ENCODE measurements at regions not wholly inside any gene's neighbourhood (a gene's known extent, or its start where the extent isn't known, plus 50 kb on each side); places are given as distances from the start of the nearest gene placed in this dataset.
"Not testable (repeated sequence)": the region's sequence is repeated elsewhere in the genome, so short reads cannot be mapped to it uniquely, and the experiment has no call there.

DNA sequence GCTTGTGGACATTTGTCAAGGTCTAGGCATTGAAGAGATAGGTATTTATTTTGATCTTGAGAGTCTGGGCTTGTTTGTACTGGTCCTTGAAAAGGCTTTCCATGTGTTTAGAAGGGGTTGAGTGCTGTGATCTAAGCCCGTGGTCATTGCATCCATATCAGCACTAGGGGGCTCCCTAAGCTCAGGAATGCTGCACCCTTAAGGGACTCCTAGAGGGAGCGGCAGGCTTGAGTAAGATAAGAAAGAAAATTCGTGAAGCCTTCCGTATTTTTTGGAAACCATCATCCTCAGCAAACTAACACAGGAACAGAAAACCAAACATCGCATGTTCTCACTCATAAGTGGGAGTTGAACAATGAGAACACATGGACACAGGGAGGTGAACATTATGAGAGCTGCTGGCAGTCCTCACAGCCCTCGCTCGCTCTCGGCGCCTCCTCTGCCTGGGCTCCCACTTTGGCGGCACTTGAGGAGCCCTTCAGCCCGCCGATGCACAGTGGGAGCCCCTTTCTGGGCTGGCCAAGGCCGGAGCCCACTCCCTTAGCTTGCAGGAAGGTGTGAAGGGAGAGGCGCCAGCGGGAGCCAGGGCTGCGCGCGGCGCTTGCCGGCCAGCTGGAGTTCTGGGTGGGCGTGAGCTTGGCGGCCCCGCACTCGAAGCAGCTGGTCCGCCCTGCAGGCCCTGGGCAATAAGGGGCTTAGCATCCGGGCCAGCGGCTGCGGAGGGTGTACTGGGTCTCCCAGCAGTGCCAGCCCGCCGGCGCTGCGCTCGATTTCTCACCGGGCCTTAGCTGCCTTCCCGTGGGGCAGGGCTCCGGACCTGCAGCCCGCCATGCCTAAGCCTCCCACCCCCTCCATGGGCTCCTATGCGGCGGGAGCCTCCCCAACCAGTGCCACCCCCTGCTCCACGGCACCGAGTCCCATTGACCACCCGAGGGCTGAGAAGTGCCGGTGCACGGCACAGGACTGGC is 201.2 kb upstream of the PCDH18 start:
- not testable (repeated sequence) for DNase-seq

GRCh38 chr4:137722910-137723309 is 190.6 kb upstream of the PCDH18 start:
- no peak for DNase-seq

GRCh38 chr4:137711502-137711901 is 179.2 kb upstream of the PCDH18 start:
- DNase-seq: no peak

- DNase-seq: no peak
Observed at GRCh38 chr4:137707626-137708025, 175.3 kb upstream of the PCDH18 start.

DNA sequence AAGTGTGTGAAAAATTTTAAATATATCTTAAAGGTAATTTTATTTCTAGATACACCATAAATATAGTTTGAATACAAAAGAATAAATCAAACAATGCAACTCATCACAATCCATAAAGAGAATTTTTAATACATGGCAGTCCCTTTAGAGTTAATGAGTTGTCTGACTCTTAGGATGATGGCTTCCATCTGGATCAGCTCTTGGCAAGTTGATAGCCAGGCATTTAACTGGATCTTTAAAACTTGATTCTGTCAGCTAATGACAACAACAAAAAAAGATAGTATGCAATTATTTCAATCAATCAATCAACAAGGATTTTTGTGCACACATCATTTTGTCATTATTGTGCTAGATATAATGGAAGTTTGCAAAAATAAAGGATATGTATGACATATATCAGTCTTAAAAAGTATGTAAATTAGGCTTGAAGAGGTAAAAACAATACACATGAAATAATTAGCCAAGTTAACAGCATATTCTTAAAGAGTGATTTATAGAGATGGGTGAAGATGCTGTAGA is 174.9 kb upstream of the PCDH18 start:
- no peak for DNase-seq

DNA sequence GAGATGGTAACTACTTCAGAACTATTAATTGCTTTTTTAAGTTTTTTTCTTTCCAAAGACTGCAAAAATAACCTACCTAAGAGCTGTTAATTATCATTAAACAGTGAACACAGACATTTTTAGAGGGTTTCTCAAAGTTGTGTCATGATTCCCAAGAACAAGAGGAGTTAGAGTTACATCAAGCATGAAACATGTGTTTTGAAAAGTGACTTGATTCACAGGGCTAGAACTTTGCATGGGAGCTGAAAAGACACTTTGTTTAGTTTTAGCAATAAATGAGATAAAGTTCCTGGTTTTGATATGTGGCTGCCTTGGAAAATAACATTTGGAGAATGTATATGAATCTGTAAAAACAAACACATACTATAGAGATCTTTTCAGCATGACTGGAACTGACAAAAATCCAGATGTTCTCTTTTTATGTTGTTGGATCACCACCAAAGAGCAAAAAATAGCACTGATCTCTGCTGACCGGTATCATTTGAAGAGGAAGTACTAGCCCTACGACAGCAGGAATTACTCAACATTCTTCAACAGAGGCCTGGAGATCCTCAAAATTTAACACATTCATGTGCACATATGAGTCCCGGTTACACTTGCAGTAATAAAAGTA is 173.0 kb upstream of the PCDH18 start:
- no peak for DNase-seq

GRCh38 chr4:137703195-137703594 is 170.9 kb upstream of the PCDH18 start:
- DNase-seq: no peak

DNA sequence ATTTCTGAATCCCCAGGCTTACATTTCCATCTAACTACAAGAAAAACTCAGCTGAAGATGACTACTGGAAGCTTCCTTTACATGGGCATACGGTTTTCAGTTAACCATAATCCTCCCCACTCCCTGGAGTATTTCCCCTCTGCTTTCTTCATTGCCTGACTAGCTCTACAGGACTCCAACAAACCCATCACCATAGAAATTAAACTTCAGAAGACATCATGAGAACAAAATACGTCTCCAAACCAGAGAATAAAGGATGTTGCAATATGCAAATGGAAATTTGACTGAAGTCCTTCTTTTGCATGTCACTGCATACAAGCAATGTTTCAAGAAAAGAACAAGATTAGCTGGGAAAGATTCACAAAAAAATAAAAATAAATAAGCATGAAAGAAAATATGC is 170.2 kb upstream of the PCDH18 start:
- DNase-seq: no peak

- DNase-seq: no peak
Observed at GRCh38 chr4:137701401-137701800, 169.1 kb upstream of the PCDH18 start.

DNA sequence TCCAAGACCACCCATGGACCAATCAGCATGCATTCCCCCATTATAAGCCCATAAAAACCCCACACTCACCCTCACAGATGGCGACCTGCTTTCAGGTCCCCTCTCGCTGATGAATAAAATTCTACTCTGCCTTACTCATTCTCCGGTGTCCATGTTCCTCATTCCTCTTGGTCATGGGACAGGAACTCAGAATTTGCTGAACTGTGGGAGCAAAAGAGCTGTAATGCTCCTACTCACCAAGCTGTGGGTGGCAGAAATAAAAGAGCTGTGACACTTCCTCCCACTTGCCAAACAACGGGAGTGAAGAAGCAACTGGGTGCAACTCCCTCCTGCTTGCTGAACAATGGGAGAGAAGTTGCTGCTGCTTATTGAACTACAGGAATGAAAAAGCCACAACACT is 168.5 kb upstream of the PCDH18 start:
- DNase-seq: no peak

GRCh38 chr4:137700072-137700471 is 167.8 kb upstream of the PCDH18 start:
- no peak for DNase-seq

DNA sequence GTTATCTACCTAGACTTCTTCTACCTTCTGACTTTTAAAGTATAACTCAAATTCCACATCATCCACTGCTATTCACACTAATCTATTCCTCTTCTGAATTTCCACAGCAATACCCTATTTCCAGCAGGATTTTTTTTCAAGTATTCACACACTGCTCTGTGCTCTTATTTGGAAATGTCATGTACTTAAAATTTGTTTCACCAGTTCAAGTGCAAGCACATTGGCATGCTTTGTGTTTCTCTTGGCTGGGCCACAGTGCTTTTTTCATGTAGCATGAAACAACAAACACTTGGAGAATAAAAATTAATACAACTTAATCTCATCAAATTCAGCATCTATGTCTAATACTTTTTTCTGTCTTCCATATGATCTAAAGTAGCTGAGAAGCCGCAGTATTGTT is 161.8 kb upstream of the PCDH18 start:
- DNase-seq: no peak

- DNase-seq: no peak
Observed at GRCh38 chr4:137693641-137694040, 161.3 kb upstream of the PCDH18 start.

- no peak for DNase-seq
Observed at GRCh38 chr4:137692205-137692604, 159.9 kb upstream of the PCDH18 start.

DNA sequence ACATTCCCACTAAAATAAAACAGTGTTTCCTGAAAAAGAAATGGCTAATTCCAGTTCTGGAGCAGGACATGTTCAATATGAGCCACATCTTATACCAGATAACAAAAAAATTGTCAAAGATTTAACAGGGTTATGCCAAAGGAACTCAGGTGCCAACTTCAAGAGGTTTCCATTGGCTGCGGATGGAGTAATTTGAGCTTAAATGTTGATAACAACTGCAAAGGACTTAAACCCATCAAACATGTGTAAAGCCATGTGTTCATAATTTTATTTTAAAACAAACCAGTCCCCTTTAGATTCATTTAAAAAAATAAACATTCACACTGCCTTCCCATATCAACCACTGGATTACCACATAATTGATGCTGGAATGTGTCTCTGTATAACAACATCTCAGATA is 156.4 kb upstream of the PCDH18 start:
- DNase-seq: no peak

DNA sequence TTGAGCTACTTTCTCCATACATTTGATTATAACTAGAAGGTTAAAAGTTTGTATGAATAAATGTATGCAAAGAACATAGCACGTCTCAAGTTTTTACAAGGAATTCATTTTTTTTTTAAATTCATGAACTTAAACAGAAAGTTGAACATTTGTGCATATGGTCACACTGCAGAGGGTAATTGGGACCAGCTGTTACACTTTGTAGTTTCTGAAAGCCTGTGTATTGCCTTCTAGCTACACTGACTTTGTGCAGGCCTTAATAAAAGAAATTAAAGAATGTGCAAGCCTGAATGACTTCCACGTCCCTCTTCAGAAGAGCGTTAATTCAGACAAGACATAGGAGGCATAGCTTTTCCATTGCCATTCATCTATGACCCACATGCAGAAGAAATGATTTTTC is 153.1 kb upstream of the PCDH18 start:
- DNase-seq: no peak

DNA sequence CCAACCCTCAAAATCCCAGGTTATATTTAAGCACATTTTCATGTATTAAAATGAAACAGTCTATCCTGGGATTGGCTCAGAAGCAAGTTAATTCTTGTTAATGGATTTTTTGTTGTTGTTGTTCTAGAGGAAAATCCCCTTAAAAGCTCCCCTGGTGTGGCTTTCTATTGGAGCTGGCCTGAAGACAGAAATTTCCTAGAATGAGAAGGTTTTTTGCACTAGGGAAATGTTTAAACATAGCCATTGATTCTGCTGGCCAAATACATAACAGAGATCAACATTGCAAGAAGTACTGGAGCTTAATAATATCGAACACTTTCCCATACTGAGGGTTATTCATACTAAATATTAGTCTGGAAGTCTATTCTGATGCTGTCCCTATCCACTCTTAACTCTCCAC is 148.8 kb upstream of the PCDH18 start:
- no peak for DNase-seq

DNA sequence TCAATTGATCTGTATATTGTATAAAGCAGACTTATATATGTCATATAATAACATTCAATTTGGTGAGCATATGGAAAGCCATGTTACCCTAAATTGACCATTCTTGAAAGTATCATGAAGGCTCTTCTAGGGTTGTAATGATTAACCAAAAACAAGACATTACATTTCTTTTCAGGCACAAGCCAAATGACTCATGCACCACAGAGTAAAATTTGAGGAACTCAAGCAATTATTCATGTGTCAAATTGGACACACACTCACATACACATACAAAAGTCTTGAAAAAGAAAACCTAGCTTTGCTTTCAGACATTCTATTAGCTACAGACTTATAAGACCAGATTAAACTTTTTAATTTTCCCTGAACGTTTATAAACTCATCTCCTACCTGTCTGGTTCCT is 146.5 kb upstream of the PCDH18 start:
- DNase-seq: no peak

- DNase-seq: no peak
Observed at GRCh38 chr4:137677863-137678262, 145.6 kb upstream of the PCDH18 start.

GRCh38 chr4:137676357-137676998 is 144.2 kb upstream of the PCDH18 start:
- no peak for DNase-seq

DNA sequence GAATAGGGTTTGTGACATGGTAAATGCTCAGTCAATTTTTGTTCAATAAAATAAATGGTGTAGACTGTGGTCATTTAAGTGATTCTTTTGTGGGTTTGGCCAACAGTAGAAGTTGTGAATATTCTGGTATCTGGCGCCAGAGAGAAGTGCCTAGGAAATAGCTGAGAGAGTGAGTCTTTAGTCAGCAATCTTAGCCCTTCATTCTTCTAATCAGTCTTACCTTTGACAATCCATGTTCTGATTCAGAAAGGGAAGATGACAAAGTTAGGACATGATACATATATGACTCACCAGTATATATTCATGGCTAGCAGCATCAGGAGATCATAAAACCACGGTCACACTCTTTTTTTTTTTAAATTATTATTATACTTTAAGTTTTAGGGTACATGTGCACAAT is 141.8 kb upstream of the PCDH18 start:
- no peak for DNase-seq

DNA sequence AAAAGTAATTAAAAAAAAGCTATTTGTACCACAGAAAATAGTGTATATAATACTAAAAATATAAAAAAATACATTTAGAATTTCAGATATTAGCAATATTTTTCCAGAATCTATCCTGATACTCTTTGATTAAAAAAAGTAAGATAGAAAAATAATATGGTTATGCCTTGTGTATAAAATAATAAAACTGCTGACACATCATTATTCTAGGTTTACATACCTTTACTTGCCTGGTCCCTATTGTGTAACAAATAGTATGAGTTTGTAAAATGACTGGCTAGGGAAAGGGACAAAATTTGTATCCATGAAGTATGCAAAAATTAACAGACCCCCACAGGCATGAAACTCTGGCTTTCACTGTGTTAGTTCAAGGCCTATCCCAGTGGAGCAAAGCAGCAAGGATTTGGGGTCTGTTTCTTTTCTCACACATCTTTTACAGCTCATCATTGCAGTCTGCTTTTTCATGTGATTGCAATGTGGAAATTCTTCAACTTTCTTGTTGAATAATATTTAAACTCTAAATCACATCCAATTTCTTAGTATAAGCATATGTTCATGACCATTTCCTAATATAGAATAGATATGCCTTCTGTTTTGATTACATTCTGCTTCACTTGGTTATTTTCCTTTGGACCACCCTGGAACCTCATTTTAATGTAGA is 136.7 kb upstream of the PCDH18 start:
- no peak for DNase-seq

DNA sequence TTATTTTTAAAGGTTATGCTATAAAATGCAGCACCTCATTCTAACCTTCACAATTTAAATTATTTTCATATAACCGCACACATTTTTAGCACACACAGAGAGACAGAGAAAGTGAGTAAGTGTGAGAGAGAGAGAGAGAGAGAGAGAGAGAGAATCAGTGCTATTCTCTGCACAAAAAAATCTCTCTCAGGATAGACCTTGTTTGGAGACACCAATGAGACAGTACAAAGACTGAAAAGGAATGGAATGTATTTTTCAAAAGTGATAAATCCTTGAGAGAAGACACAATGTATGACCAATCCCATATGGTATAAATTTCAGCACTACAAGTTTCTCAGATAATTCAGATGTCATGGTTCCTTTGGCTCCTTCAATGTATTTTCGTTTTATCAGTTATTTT is 132.1 kb upstream of the PCDH18 start:
- no peak for DNase-seq
